ENCODE measurements at regions not wholly inside any gene's neighbourhood (a gene's known extent, or its start where the extent isn't known, plus 50 kb on each side); places are given as distances from the start of the nearest gene placed in this dataset.
"Not testable (repeated sequence)": the region's sequence is repeated elsewhere in the genome, so short reads cannot be mapped to it uniquely, and the experiment has no call there.

DNA sequence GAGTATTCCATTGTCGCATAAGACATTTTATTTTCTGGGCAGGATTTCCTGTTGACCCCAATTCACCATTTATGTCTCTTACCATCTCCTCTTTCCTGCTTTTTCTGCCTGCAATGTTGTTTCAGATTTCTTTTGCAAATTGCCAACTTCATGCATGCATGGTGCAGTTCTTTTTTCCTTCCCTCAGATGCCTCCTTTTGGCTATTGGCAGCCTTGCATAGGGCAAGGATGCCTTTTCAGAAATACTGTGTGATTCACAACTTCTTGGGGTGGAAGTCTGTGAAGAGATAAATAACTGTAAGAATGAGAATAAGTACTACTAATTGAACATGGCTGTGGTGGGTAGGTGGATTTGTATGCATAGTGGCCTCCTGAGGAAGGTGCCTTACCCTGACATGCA, 116.7 kb downstream of the SOX4 start:
- no peak for DNase-seq (ENCODE audit: low read depth in 2 of 2)

- no peak for DNase-seq (ENCODE audit: low read depth in 2 of 2)
Measured at GRCh38 chr6:21710908-21711627, 117.5 kb downstream of the SOX4 start.

DNA sequence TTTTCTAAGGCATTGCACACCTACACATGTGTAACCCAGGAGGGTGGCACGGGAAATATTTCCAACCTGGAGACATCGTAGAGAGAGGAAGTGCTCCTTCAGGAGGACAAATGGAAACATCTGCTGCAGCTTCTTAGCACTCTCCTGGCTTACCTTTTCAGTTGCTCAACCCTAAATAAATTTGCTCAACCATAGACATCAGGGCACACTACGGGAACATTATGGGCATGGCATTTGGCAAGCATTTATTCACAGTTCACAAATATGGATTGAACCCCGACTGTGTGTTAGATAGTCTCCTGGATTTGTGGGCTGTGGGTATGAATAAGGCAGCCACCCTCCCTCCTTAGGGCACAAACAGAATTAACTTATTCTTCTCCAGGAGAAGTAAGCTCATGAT, 118.7 kb downstream of the SOX4 start:
- DNase-seq (ENCODE audit: low read depth in 2 of 2): no peak

- no peak for DNase-seq (ENCODE audit: low read depth in 2 of 2)
Measured at GRCh38 chr6:21713481-21713880, 119.9 kb downstream of the SOX4 start.

GRCh38 chr6:21715180-21715579, 121.6 kb downstream of the SOX4 start:
- no peak for DNase-seq (ENCODE audit: low read depth in 2 of 2)

DNA sequence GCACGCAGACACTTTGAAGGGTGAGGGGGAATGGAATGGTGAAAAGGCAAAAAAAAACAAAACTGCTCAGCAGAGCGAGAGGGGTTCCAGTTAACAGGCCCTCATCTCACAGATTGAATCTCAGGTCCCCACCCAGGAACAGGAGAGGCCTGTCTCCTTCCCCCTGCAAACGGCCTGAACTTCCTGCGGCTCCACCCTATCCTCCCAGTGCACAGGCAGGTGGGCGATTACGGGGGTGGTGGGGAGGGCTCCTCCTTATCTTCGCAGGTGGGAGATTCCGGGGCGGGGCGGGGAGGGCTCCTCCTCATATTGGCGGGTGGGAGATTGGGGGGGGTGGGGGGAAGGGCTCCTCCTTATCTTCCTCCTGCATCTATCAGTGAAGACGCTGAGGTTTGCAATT, 129.0 kb downstream of the SOX4 start:
- no peak for DNase-seq (ENCODE audit: low read depth in 2 of 2)

DNA sequence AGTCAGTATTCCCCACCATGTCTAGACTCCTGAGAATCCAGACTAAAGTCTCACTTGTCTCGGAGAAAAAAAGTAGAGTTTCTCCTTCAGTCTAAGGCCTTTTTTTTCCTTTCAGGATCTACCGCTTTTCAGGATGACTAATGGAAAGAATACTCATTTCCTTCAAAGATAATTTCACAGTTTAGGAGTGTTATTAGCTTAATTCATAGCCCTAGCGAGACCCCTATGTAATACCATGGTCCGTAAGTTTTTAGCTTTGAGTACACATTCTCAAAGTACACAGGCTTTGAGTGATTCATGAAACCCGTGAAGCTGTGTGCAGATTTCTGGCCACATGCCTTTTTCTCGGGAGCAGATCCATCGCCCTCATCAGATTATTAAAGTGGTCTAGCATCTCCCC, 133.1 kb downstream of the SOX4 start:
- DNase-seq (ENCODE audit: low read depth in 2 of 2): no peak

GRCh38 chr6:21728141-21728540, 134.6 kb downstream of the SOX4 start:
- DNase-seq (ENCODE audit: low read depth in 2 of 2): no peak

GRCh38 chr6:21729431-21729830, 135.9 kb downstream of the SOX4 start:
- DNase-seq (ENCODE audit: low read depth in 2 of 2): no peak

- DNase-seq (ENCODE audit: low read depth in 2 of 2): no peak
Measured at GRCh38 chr6:21730533-21730932, 137.0 kb downstream of the SOX4 start.

- no peak for DNase-seq (ENCODE audit: low read depth in 2 of 2)
Measured at GRCh38 chr6:21731411-21732031, 138.0 kb downstream of the SOX4 start.

DNA sequence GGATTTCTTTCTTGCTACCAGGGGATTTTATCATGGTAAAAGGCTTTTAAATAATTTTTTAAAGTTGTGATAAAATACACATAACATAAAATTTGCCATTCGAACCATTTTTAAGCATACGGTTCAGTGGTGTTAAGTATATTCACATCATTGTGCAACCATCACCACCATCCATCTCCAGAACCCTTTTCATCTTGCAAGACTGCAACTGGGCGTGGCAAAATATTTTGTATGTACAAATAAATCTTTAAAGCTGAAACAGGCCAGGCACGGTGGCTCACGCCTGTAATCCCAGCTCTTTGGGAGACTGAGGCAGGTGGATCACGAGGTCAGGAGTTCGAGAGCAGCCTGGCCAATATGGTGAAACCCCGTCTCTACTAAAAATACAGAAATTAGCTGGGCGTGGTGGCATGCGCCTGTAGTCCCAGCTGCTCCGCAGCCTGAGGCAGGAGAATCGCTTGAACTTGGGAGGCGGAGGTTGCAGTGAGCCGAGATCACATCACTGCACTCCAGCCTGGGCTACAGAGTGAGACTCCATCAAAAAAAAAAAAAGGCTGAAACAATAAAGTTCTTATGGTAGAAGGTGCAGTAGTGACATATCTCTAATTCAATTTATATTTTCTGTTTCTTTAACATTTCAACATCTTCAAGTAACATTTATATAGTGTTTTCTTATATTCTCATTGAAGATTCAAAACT, 138.6 kb downstream of the SOX4 start:
- DNase-seq (ENCODE audit: low read depth in 2 of 2): not testable (repeated sequence)

DNA sequence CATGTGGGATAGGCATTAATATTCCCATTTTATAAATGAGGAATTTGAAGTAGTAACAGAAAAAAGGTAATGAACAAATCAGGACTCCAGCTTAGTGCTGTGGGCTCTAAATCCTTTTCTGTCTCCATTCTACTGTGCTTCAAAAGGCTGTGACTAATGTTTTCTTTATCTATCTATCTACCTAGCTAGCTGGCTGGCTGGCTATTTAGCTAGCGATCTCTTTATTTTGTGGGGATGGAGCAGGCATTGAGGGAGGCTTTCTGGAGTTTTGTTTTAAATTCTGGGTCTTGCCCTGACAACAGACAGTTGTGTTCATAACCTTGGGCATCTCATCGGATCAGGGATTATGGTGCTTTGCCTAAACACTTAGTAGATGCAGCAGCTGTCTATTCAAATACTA, 139.2 kb downstream of the SOX4 start:
- DNase-seq (ENCODE audit: low read depth in 2 of 2): no peak

- no peak for DNase-seq (ENCODE audit: low read depth in 2 of 2)
Measured at GRCh38 chr6:21733311-21733710, 139.8 kb downstream of the SOX4 start.

DNA sequence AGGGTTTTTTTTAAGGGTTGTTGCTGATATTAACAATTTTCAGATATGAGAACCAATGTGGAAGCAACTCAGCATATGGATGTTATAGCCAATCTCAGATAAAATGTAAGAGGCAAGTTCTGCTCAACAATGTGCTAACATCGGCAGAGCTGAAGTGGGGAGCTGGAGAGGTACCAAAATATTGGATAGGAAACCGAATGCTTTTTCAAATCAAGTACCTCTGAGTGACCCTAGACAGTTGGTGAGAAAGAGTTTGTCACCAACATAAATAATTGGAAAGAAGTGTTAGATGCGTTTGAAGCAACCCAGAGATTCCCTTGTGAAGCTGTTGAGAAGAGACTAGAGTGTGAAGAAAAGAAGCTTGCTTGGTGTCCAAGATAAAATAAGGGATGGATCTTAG, 140.7 kb downstream of the SOX4 start:
- no peak for DNase-seq (ENCODE audit: low read depth in 2 of 2)

- no peak for DNase-seq (ENCODE audit: low read depth in 2 of 2)
Measured at GRCh38 chr6:21738180-21739094, 144.9 kb downstream of the SOX4 start.

- DNase-seq (ENCODE audit: low read depth in 2 of 2): no peak
Measured at GRCh38 chr6:21739241-21739640, 145.7 kb downstream of the SOX4 start.

DNA sequence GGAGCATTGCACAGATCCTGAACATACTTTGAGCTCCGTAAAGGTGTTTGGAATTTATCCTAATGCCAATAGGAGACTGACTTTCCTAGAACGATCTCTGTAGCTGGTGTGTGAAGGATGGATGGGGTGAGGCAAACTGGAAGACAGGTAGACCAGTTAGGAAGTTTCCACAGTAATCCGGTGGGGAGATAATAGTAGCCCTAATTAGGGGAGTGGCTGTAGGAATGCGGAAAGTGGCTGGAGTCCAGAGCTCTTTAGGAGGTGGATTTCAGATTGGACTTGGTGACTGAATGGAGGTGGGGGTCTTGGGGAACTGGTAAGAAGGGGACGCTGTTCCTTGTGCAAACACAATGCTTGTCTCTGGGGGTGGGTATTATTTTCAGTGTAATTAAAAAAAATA, 146.3 kb downstream of the SOX4 start:
- no peak for DNase-seq (ENCODE audit: low read depth in 2 of 2)

GRCh38 chr6:21740376-21741124, 147.0 kb downstream of the SOX4 start:
- DNase-seq (ENCODE audit: low read depth in 2 of 2): no peak

DNA sequence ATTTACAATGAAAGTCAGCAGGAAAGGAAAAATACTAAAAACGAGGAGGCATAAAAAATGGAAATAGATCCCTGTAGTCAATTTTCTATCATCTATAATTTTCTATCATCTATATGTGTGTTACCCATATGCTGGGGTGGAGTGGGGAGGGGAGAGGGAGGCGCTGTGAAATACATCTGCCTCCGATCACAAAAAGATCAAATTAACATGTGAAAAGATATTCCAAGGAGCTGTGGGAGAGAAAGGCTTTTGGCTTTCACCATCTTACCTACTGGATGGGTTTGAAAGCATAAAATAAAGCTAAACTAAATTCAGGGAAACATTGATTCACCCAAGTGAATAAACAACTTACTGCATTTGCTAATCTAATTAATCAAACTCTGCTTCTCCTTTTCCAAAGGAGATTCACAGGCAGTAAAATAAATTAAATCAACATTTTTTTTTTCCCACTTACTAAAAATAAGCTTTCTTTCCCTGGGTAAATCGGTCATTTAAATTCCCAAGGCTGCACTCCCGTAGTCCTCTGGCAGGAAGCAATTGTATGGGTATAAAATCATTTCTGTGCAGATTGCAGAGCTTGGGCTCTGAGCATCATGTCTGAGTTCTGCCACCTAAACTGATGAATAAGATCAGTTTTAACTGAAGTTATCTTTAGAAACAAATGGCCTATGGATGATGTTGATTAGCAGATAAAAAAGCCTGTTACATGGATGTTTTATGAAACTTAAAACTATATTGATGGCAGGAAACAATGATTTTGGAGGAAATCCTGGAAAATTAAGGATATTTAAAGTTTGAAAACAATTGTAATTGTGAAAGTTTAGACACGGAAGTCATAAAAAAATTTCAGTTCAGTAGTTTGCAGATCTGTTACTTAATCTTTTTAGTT, 147.9 kb downstream of the SOX4 start:
- DNase-seq (ENCODE audit: low read depth in 2 of 2): no peak
